Liver (tissue), 8 donors: ENCODE measurements at regions not wholly inside any gene's neighbourhood (a gene's known extent, or its start where the extent isn't known, plus 50 kb on each side); places are given as distances from the start of the nearest gene placed in this dataset.

Experiments used
- DNase-seq: peaks from one replicate; pipeline ENCODE4 v3.0.0-alpha.2; 2017; ENCODE audit warnings: low spot score
- H3K27ac ChIP-seq, 2 donors: one replicate each; pipeline ENCODE4 v1.7.0; 2013; ENCODE audit warnings: inconsistent platforms in 2 of 2, low read length in 2 of 2, control low read depth in 1 of 2, low read depth in 1 of 2, mild to moderate bottlenecking in 1 of 2
- H3K27me3 ChIP-seq, 4 donors: one replicate each; pipeline versions ENCODE4 v1.6.1 to v1.7.0; 2013; ENCODE audit warnings: low read length in 3 of 4, inconsistent platforms in 1 of 4, mild to moderate bottlenecking in 1 of 4, moderate library complexity in 1 of 4; ENCODE audit not compliant: control insufficient read depth in 4 of 4, insufficient read depth in 4 of 4
- H3K36me3 ChIP-seq, 4 donors: one replicate each; pipeline versions ENCODE4 v1.6.1 to v1.7.0; 2013; ENCODE audit warnings: low read length in 3 of 4, mild to moderate bottlenecking in 3 of 4, low read depth in 1 of 4, moderate library complexity in 1 of 4; ENCODE audit not compliant: control insufficient read depth in 4 of 4, insufficient read depth in 3 of 4
- H3K4me1 ChIP-seq, 4 donors: one replicate each; pipeline versions ENCODE4 v1.6.1 to v1.7.0; 2013; ENCODE audit warnings: low read length in 3 of 4, mild to moderate bottlenecking in 3 of 4, moderate library complexity in 1 of 4; ENCODE audit not compliant: control insufficient read depth in 4 of 4, insufficient read depth in 4 of 4
- H3K4me3 ChIP-seq, 3 donors: one replicate each; pipeline versions ENCODE4 v1.6.1 to v1.7.0; 2013; ENCODE audit warnings: low read length in 3 of 3, control low read depth in 1 of 3, low read depth in 1 of 3, mild to moderate bottlenecking in 1 of 3
- H3K9ac ChIP-seq, 2 donors: one replicate each; pipeline ENCODE4 v1.7.0; 2013; ENCODE audit warnings: low read length in 2 of 2, mild to moderate bottlenecking in 2 of 2, moderate library complexity in 2 of 2, control low read depth in 1 of 2, low read depth in 1 of 2
- H3K9me3 ChIP-seq, 4 donors: one replicate each; pipeline versions ENCODE4 v1.6.1 to v1.7.0; 2013; ENCODE audit warnings: low read length in 3 of 4; ENCODE audit not compliant: control insufficient read depth in 4 of 4
- FOXA1 ChIP-seq: IDR thresholded peaks from 2 replicates; pipeline ENCODE4 v1.6.1; 2016; ENCODE audit warnings: antibody characterized with exemption
- FOXA2 ChIP-seq: IDR thresholded peaks from 2 replicates; pipeline ENCODE4 v1.6.1; 2016; ENCODE audit warnings: antibody characterized with exemption
- HNF4A ChIP-seq, 2 donors: conservative IDR thresholded peaks; 2 replicates each; pipeline ENCODE4 v1.6.1; 2016; ENCODE audit warnings: antibody characterized with exemption in 2 of 2, mild to moderate bottlenecking in 2 of 2
- HNF4G ChIP-seq: IDR thresholded peaks from 2 replicates; pipeline ENCODE4 v1.6.1; 2016; ENCODE audit warnings: antibody characterized with exemption
- JUND ChIP-seq, 2 donors: IDR thresholded peaks; 2 replicates each; pipeline ENCODE4 v1.6.1; 2016; ENCODE audit warnings: antibody characterized with exemption in 2 of 2
- MAX ChIP-seq: IDR thresholded peaks from 2 replicates; pipeline ENCODE4 v1.6.1; 2016; ENCODE audit warnings: antibody characterized with exemption
- NR2F2 ChIP-seq: IDR thresholded peaks from 2 replicates; pipeline ENCODE4 v1.6.1; 2016; ENCODE audit warnings: antibody characterized with exemption
- RXRA ChIP-seq, 2 donors: IDR thresholded peaks; 2 replicates each; pipeline ENCODE4 v1.6.1; 2017 to 2018; ENCODE audit warnings: antibody characterized with exemption in 2 of 2, mild to moderate bottlenecking in 1 of 2
- SP1 ChIP-seq: IDR thresholded peaks from 2 replicates; pipeline ENCODE4 v1.6.1; 2018; ENCODE audit warnings: antibody characterized with exemption, mild to moderate bottlenecking
- TAF1 ChIP-seq: conservative IDR thresholded peaks from 2 replicates; pipeline ENCODE4 v1.6.1; 2016; ENCODE audit warnings: antibody characterized with exemption, mild to moderate bottlenecking
- WGBS: extraction: QIAGEN DNeasy Blood & Tissue Kit; methylation state at CpG from one replicate; pipeline ENCODE4 v1.1.7; 2013; 5-methylcytosine and 5-hydroxymethylcytosine counted together
- TF ChIP-seq, protein P1 (sequence below): IDR thresholded peaks from 2 replicates; pipeline ENCODE4 v1.6.1; 2016; ENCODE audit warnings: antibody characterized with exemption
- TF ChIP-seq, protein P2 (sequence below): fragments of 150-350 bp; IDR thresholded peaks from 2 replicates; pipeline ENCODE4 v1.5.1; 2017; ENCODE audit warnings: improper control_type of control experiment, low read depth, low read length; ENCODE audit not compliant: missing input control
- TF ChIP-seq, protein P3 (sequence below): IDR thresholded peaks from 2 replicates; pipeline ENCODE4 v1.6.1; 2016; ENCODE audit warnings: antibody characterized with exemption
- donor health status: healthy.
- donor health status: healthy.
- donor health status: healthy.
- donor health status: healthy.
- donor health status: healthy.

DNA sequence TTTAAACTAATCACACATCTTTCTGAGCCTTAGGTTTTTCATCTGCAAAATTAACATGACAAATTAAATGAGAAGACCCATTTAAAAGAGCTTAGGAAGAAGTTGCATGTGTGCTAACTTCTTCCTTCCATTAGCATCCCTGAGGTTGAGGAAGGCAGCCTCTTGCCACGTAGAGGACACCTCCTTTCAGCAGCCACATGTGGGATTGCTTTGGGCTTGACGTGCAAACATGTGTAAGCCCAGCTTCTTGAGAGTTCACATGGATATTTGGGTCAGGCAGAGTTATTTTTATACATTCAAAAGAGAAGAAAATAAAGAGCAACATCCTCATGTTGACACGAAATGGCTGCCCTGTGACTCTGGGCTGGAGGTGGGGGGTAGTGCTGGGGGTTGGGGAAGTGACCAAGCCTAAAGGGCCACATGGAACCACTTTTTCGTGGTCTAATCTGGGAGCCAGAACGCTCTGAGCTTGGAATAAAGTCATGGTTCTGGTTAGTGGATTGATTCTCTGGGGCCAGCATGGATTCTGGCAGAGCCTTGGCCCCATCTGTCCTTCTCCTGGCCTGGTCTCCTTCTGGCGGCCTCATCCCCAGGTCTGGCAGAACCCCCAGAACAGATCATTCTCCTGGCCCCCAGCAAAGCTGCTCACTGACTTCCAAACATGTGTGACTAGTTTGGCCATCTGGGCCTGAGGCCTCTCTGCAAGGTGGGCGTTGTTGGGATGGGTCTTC is 137.1 kb upstream of the USP24 start:
- Histone ChIP-seq H3K36me3 (no peaks in the 10 kb centered on the region), H3K4me3 (no peak overlapping the region), H3K27me3 (no peaks in the 10 kb centered on the region), H3K4me1 (no peaks in the 10 kb centered on the region), H3K9ac (no peak overlapping the region), H3K9me3 (no peaks in the 10 kb centered on the region), H3K27ac (no peak overlapping the region)
- DNase-seq = no peak
- TF ChIP-seq FOXA2 (no peak), SP1 (no peak)
- TF ChIP-seq, protein P1, sequence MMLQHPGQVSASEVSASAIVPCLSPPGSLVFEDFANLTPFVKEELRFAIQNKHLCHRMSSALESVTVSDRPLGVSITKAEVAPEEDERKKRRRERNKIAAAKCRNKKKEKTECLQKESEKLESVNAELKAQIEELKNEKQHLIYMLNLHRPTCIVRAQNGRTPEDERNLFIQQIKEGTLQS = no peak
- TF ChIP-seq, protein P2, sequence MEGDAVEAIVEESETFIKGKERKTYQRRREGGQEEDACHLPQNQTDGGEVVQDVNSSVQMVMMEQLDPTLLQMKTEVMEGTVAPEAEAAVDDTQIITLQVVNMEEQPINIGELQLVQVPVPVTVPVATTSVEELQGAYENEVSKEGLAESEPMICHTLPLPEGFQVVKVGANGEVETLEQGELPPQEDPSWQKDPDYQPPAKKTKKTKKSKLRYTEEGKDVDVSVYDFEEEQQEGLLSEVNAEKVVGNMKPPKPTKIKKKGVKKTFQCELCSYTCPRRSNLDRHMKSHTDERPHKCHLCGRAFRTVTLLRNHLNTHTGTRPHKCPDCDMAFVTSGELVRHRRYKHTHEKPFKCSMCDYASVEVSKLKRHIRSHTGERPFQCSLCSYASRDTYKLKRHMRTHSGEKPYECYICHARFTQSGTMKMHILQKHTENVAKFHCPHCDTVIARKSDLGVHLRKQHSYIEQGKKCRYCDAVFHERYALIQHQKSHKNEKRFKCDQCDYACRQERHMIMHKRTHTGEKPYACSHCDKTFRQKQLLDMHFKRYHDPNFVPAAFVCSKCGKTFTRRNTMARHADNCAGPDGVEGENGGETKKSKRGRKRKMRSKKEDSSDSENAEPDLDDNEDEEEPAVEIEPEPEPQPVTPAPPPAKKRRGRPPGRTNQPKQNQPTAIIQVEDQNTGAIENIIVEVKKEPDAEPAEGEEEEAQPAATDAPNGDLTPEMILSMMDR = no peak
- 88% methylated on average over 7 of the region's 7 CpGs for WGBS

DNA sequence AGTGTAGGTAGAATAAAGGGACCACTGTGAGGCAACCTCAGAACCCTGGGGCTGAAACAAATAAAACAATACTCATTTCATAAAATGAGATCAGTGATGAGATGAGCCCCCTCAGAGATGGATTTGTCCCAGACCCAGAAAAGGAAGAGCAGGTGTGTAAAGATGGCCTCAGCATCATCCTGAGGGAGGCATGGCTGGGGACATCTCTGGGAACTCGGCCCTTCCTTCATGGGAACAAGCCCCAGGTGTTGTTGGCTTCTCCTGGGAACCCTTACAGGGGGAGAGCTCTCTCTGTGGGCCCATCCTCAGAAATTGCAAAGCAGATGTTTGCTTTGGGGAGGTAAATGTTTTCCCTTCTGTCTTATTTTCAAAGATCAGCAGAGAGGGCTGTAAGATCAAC is 133.2 kb upstream of the USP24 start:
- Histone ChIP-seq H3K9ac (no peak overlapping the region), H3K9me3 (no peaks in the 10 kb centered on the region), H3K4me3 (no peak overlapping the region), H3K4me1 (peaks cover 0 to 7% (median 0%) of the 10 kb centered on the region in 4 donors), H3K36me3 (no peaks in the 10 kb centered on the region), H3K27me3 (no peaks in the 10 kb centered on the region), H3K27ac (no peak overlapping the region)
- no peak for DNase-seq
- WGBS = 0% methylated on average over 1 of the region's 1 CpG
- TF ChIP-seq FOXA1 (no peak), HNF4G (no peak), TAF1 (no peak), JUND (IDR thresholded peaks at IDR 0.05) (no peak)
- TF ChIP-seq, protein P3, sequence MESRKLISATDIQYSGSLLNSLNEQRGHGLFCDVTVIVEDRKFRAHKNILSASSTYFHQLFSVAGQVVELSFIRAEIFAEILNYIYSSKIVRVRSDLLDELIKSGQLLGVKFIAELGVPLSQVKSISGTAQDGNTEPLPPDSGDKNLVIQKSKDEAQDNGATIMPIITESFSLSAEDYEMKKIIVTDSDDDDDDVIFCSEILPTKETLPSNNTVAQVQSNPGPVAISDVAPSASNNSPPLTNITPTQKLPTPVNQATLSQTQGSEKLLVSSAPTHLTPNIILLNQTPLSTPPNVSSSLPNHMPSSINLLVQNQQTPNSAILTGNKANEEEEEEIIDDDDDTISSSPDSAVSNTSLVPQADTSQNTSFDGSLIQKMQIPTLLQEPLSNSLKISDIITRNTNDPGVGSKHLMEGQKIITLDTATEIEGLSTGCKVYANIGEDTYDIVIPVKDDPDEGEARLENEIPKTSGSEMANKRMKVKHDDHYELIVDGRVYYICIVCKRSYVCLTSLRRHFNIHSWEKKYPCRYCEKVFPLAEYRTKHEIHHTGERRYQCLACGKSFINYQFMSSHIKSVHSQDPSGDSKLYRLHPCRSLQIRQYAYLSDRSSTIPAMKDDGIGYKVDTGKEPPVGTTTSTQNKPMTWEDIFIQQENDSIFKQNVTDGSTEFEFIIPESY = no peak
- TF ChIP-seq, protein P2 = no peak

GRCh38 chr1:55347866-55348265 is 132.7 kb upstream of the USP24 start:
- no peak overlapping the region for H3K27ac ChIP-seq
- WGBS = 76% methylated on average over 2 of the region's 2 CpGs
- H3K9me3 ChIP-seq = no peaks in the 10 kb centered on the region
- no peak for DNase-seq
- TF ChIP-seq SP1 = no peak
- no peak for TF ChIP-seq JUND (IDR thresholded peaks at IDR 0.05)
- TF ChIP-seq NR2F2 = no peak
- TF ChIP-seq, protein P3 = no peak
- TF ChIP-seq, protein P2 = no peak
- TF ChIP-seq RXRA (IDR thresholded peaks at IDR 0.05) = no peak
- no peak for TF ChIP-seq HNF4A (conservative IDR thresholded peaks at IDR 0.05)
- no peak for TF ChIP-seq MAX
- H3K4me3 ChIP-seq = no peak overlapping the region
- no peaks in the 10 kb centered on the region for H3K36me3 ChIP-seq
- no peaks in the 10 kb centered on the region for H3K27me3 ChIP-seq
- peaks cover 0 to 7% (median 0%) of the 10 kb centered on the region in 4 donors for H3K4me1 ChIP-seq
- H3K9ac ChIP-seq = no peak overlapping the region
